ENCODE measurements at regions not wholly inside any gene's neighbourhood (a gene's known extent, or its start where the extent isn't known, plus 50 kb on each side); places are given as distances from the start of the nearest gene placed in this dataset.

DNA sequence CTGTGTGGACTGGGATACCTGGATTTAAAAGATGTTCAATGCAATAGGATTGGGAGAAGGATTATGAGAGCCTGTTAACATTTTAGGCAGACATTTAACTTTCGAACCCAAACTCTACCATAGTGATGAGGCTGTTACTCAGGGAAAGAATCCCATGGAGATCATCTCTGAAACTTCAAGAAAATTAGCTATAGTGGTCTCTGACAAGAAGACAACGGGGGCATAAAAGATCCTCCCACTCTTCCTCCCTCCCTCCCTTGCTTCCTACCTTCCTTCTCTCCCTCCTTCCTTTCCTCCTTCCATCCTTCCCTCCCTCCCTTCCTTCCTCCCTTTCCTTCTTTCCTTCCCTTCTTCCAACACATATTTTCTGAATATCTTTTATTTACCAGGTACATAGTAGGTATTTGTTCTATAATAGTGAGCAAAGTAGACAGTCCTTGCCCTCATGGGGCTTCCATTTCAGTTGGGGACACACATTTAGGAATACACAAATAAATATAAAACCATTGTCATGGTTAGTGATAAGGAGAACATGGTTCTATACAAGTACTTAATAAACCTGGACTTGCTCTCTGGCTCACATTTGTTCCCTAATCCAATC is 143.2 kb downstream of the ATP6V1G3 start:
- intact Hi-C loops (cut with micrococcal nuclease), result no loop called here
- BruUV-seq (replicated peaks), result no TSS peak

More for the DNA sequence above, 143.2 kb downstream of the ATP6V1G3 start:
- POLR2A ChIA-PET, result no interaction called here
- WGBS (ENCODE audit: insufficient coverage, low coverage, missing lambda C conversion rate), result 0% methylated on average over 1 of the region's 2 CpGs
- Histone ChIP-seq H3K27ac (ENCODE audit: extremely low read depth, low read depth, low read length) (no peak overlapping the region), H3K4me2 (ENCODE audit: insufficient read depth, low read length) (no peak overlapping the region), H3K9ac (ENCODE audit: insufficient read depth in 1 of 2, low read depth in 2 of 2, low read length in 2 of 2) (no peak overlapping the region), H3K9me3 (replicated peaks; ENCODE audit: control insufficient read depth, insufficient read depth, low read depth, low read length) (no peaks in the 10 kb centered on the region), H3K79me2 (ENCODE audit: control insufficient read depth, insufficient read depth, low read length) (no peaks in the 10 kb centered on the region), H3K4me3 (no peak overlapping the region), H3K4me1 (replicated peaks in 1 of 2; ENCODE audit: control insufficient read depth in 2 of 2, insufficient read depth in 2 of 2, low read length in 2 of 2) (no peaks in the 10 kb centered on the region), H4K20me1 (replicated peaks; ENCODE audit: control insufficient read depth, insufficient read depth, low read length) (no peaks in the 10 kb centered on the region), H3K27me3 (ENCODE audit: control insufficient read depth in 2 of 2, insufficient read depth in 2 of 2, low read length in 2 of 2) (no peaks in the 10 kb centered on the region), H3K9me1 (ENCODE audit: control insufficient read depth, insufficient read depth, low read length) (no peaks in the 10 kb centered on the region), H2AFZ (ENCODE audit: low read depth, low read length) (no peak overlapping the region), H3K36me3 (ENCODE audit: control insufficient read depth, insufficient read depth, low read length) (no peaks in the 10 kb centered on the region)
- ATAC-seq (no peak), DNase-seq (ENCODE audit: extremely low read depth in 1 of 4, low spot score in 3 of 4) (no peak), FAIRE-seq (no peak)
- TF ChIP-seq GTF2F1 (IDR thresholded peaks at IDR 0.05; ENCODE audit: low read depth, low read length), result no peak
- no peak for TF ChIP-seq ADNP (tag; IDR thresholded peaks at IDR 0.05)
- TF ChIP-seq ELF4 (CRISPR knock-in tag; IDR thresholded peaks at IDR 0.05), result no peak
- TF ChIP-seq, protein P1, sequence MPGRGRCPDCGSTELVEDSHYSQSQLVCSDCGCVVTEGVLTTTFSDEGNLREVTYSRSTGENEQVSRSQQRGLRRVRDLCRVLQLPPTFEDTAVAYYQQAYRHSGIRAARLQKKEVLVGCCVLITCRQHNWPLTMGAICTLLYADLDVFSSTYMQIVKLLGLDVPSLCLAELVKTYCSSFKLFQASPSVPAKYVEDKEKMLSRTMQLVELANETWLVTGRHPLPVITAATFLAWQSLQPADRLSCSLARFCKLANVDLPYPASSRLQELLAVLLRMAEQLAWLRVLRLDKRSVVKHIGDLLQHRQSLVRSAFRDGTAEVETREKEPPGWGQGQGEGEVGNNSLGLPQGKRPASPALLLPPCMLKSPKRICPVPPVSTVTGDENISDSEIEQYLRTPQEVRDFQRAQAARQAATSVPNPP (IDR thresholded peaks at IDR 0.05; ENCODE audit: borderline replicate concordance, insufficient read depth, insufficient read length), result no peak
- TF ChIP-seq CBX2 (IDR thresholded peaks at IDR 0.05; ENCODE audit: insufficient read depth, low read length, poor library complexity, severe bottlenecking), result no peak
- peak; percentile 78 for TF ChIP-seq PCBP2 (IDR thresholded peaks at IDR 0.05; ENCODE audit: low read depth, low read length, poor library complexity, severe bottlenecking)
- peak; percentile 47 for TF ChIP-seq PCBP1 (IDR thresholded peaks at IDR 0.05; ENCODE audit: low read depth, low read length, poor library complexity, severe bottlenecking)
- TF ChIP-seq, protein P2, sequence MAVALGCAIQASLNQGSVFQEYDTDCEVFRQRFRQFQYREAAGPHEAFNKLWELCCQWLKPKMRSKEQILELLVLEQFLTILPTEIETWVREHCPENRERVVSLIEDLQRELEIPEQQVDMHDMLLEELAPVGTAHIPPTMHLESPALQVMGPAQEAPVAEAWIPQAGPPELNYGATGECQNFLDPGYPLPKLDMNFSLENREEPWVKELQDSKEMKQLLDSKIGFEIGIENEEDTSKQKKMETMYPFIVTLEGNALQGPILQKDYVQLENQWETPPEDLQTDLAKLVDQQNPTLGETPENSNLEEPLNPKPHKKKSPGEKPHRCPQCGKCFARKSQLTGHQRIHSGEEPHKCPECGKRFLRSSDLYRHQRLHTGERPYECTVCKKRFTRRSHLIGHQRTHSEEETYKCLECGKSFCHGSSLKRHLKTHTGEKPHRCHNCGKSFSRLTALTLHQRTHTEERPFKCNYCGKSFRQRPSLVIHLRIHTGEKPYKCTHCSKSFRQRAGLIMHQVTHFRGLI (CRISPR knock-in tag; IDR thresholded peaks at IDR 0.05), result no peak
- no peak for TF ChIP-seq NFRKB (IDR thresholded peaks at IDR 0.05; ENCODE audit: low read depth)
- no peak for TF ChIP-seq EWSR1 (IDR thresholded peaks at IDR 0.05; ENCODE audit: borderline replicate concordance, low read depth, partially characterized antibody)
- TF ChIP-seq HNRNPK (IDR thresholded peaks at IDR 0.05; ENCODE audit: low read depth, low read length, poor library complexity, severe bottlenecking), result peak; percentile 46
- TF ChIP-seq, protein P3, sequence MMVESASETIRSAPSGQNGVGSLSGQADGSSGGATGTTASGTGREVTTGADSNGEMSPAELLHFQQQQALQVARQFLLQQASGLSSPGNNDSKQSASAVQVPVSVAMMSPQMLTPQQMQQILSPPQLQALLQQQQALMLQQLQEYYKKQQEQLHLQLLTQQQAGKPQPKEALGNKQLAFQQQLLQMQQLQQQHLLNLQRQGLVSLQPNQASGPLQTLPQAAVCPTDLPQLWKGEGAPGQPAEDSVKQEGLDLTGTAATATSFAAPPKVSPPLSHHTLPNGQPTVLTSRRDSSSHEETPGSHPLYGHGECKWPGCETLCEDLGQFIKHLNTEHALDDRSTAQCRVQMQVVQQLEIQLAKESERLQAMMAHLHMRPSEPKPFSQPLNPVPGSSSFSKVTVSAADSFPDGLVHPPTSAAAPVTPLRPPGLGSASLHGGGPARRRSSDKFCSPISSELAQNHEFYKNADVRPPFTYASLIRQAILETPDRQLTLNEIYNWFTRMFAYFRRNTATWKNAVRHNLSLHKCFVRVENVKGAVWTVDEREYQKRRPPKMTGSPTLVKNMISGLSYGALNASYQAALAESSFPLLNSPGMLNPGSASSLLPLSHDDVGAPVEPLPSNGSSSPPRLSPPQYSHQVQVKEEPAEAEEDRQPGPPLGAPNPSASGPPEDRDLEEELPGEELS (CRISPR knock-in tag; IDR thresholded peaks at IDR 0.05; ENCODE audit: borderline replicate concordance), result no peak
- TF ChIP-seq HMG20A (CRISPR knock-in tag; conservative IDR thresholded peaks at IDR 0.05), result no peak
- TF ChIP-seq CCNT2 (IDR thresholded peaks at IDR 0.05; ENCODE audit: borderline replicate concordance, extremely low read depth, insufficient read length, low read depth, low read length), result no peak
- TF ChIP-seq RBBP5 (IDR thresholded peaks at IDR 0.05; ENCODE audit: borderline replicate concordance, insufficient read depth, low read length, poor library complexity, severe bottlenecking), result no peak
- in situ Hi-C loops (cut with MboI), result no loop called here
- CTCF ChIA-PET (ENCODE audit: low intra/inter-chr PET ratio), result no interaction called here
